GM23338 (cell line): ENCODE measurements at regions not wholly inside any gene's neighbourhood (a gene's known extent, or its start where the extent isn't known, plus 50 kb on each side); places are given as distances from the start of the nearest gene placed in this dataset.

Source experiments
- JUNB ChIP-seq: IDR thresholded peaks from one replicate; pipeline ENCODE4 v1.6.1; 2016; ENCODE audit warnings: antibody characterized with exemption; ENCODE audit not compliant: unreplicated experiment
- TF ChIP-seq, protein P1 (sequence below): fragments of 250-450 bp; sonication (Bioruptor Pico); IDR thresholded peaks from 2 replicates; pipeline ENCODE4 v1.5.0; 2020; ENCODE audit warnings: mild to moderate bottlenecking, moderate library complexity

GRCh38 chr4:100569196-100569595, 51.4 kb upstream of the EMCN start (continued):
- TF ChIP-seq, protein P1, sequence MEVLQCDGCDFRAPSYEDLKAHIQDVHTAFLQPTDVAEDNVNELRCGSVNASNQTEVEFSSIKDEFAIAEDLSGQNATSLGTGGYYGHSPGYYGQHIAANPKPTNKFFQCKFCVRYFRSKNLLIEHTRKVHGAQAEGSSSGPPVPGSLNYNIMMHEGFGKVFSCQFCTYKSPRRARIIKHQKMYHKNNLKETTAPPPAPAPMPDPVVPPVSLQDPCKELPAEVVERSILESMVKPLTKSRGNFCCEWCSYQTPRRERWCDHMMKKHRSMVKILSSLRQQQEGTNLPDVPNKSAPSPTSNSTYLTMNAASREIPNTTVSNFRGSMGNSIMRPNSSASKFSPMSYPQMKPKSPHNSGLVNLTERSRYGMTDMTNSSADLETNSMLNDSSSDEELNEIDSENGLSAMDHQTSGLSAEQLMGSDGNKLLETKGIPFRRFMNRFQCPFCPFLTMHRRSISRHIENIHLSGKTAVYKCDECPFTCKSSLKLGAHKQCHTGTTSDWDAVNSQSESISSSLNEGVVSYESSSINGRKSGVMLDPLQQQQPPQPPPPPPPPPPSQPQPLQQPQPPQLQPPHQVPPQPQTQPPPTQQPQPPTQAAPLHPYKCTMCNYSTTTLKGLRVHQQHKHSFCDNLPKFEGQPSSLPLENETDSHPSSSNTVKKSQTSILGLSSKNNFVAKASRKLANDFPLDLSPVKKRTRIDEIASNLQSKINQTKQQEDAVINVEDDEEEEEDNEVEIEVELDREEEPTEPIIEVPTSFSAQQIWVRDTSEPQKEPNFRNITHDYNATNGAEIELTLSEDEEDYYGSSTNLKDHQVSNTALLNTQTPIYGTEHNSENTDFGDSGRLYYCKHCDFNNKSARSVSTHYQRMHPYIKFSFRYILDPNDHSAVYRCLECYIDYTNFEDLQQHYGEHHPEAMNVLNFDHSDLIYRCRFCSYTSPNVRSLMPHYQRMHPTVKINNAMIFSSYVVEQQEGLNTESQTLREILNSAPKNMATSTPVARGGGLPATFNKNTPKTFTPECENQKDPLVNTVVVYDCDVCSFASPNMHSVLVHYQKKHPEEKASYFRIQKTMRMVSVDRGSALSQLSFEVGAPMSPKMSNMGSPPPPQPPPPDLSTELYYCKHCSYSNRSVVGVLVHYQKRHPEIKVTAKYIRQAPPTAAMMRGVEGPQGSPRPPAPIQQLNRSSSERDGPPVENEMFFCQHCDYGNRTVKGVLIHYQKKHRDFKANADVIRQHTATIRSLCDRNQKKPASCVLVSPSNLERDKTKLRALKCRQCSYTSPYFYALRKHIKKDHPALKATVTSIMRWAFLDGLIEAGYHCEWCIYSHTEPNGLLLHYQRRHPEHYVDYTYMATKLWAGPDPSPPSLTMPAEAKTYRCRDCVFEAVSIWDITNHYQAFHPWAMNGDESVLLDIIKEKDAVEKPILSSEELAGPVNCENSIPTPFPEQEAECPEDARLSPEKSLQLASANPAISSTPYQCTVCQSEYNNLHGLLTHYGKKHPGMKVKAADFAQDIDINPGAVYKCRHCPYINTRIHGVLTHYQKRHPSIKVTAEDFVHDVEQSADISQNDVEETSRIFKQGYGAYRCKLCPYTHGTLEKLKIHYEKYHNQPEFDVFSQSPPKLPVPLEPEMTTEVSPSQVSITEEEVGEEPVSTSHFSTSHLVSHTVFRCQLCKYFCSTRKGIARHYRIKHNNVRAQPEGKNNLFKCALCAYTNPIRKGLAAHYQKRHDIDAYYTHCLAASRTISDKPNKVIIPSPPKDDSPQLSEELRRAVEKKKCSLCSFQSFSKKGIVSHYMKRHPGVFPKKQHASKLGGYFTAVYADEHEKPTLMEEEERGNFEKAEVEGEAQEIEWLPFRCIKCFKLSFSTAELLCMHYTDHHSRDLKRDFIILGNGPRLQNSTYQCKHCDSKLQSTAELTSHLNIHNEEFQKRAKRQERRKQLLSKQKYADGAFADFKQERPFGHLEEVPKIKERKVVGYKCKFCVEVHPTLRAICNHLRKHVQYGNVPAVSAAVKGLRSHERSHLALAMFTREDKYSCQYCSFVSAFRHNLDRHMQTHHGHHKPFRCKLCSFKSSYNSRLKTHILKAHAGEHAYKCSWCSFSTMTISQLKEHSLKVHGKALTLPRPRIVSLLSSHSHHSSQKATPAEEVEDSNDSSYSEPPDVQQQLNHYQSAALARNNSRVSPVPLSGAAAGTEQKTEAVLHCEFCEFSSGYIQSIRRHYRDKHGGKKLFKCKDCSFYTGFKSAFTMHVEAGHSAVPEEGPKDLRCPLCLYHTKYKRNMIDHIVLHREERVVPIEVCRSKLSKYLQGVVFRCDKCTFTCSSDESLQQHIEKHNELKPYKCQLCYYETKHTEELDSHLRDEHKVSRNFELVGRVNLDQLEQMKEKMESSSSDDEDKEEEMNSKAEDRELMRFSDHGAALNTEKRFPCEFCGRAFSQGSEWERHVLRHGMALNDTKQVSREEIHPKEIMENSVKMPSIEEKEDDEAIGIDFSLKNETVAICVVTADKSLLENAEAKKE (CRISPR knock-in tag) = no peak
- TF ChIP-seq JUNB = no peak
